Upper lobe of left lung (tissue), 6 donors: ENCODE measurements at regions not wholly inside any gene's neighbourhood (a gene's known extent, or its start where the extent isn't known, plus 50 kb on each side); places are given as distances from the start of the nearest gene placed in this dataset.

Experiments
- ATAC-seq, 2 donors: fragments of 200-7000 bp; cut with Tn5 transposase; one replicate each; pipeline ENCODE4 v1.9.1; 2022; ENCODE audit warnings: mild to moderate bottlenecking in 2 of 2, moderate library complexity in 2 of 2; ENCODE audit not compliant: low FRiP score in 2 of 2
- DNase-seq, 2 donors: peaks; one replicate each; pipeline ENCODE4 v3.0.0-alpha.2; 2019 to 2020
- H3K27ac ChIP-seq, 4 donors: fragments of 200-600 bp; sonication (generic); one replicate each; pipeline ENCODE4 v1.5.1; 2016 to 2019
- H3K27me3 ChIP-seq, 4 donors: fragments of 200-600 bp; sonication (generic); one replicate each; pipeline ENCODE4 v1.5.1; 2017 to 2019
- H3K36me3 ChIP-seq, 4 donors: fragments of 200-600 bp; sonication (generic); one replicate each; pipeline ENCODE4 v1.5.1; 2016 to 2019
- H3K4me1 ChIP-seq, 4 donors: fragments of 200-600 bp; sonication (generic); one replicate each; pipeline ENCODE4 v1.5.1; 2018 to 2019
- H3K4me3 ChIP-seq, 4 donors: fragments of 200-600 bp; sonication (generic); one replicate each; pipeline ENCODE4 v1.5.1; 2017 to 2019; ENCODE audit warnings: mild to moderate bottlenecking in 2 of 4, moderate library complexity in 1 of 4
- H3K9me3 ChIP-seq, 4 donors: fragments of 200-600 bp; sonication (generic); one replicate each; pipeline ENCODE4 v1.5.1; 2018 to 2019
- CTCF ChIP-seq, 6 experiments: fragments of 450-650 bp in 4 of 6; fragments of 200-600 bp in 2 of 6; sonication (generic) in 2 of 6; IDR thresholded peaks; one replicate each; pipeline ENCODE4 v1.5.1; 2016 to 2019; ENCODE audit warnings: antibody characterized with exemption in 6 of 6
- EP300 ChIP-seq, 4 donors: sonication (generic); formaldehyde crosslinking; IDR thresholded peaks; one replicate each; pipeline ENCODE4 v1.5.1; 2017; ENCODE audit warnings: antibody characterized with exemption in 4 of 4, control low read depth in 2 of 4
- POLR2A ChIP-seq, 4 donors: fragments of 450-650 bp; IDR thresholded peaks; one replicate each; pipeline ENCODE4 v1.5.1; 2016 to 2017; ENCODE audit warnings: antibody characterized with exemption in 4 of 4, mild to moderate bottlenecking in 2 of 4
- POLR2AphosphoS5 ChIP-seq, 2 donors: sonication (generic); formaldehyde crosslinking; IDR thresholded peaks; one replicate each; pipeline ENCODE4 v1.5.1; 2017; ENCODE audit warnings: antibody characterized with exemption in 2 of 2
- WGBS, 2 donors: methylation state at CpG; one replicate each; pipeline ENCODE4 v1.1.5; 2017 to 2018; 5-methylcytosine and 5-hydroxymethylcytosine counted together
- donor health status: DM: no; HTN: no; CAD: no; lungs with moderate emphysema.
- donor health status: DM: no; HTN: yes; CAD: no; lungs with severe emphysema.

DNA sequence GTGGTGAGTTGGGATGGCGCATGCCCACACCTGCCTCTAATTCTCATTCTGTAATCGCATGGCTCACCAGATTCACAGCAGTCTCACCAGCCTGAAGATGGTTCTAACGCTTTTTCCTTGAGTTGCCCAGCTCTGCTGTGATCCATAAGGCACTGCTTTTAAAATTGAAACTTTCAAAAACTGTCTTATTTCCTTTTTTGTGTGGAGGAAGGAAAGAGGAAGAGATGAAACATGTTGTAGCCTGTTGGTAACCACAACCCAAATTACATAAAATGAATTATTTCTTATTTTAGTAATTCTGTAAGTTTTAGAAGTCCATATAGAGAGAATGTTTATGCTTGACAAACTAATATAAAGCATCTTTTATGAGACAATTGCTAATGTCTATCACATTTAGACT is 165.4 kb downstream of the RBM43 start:
- DNase-seq: no peak
- no peaks in the 10 kb centered on the region for H3K4me1 ChIP-seq
- no peak overlapping the region for H3K4me3 ChIP-seq

DNA sequence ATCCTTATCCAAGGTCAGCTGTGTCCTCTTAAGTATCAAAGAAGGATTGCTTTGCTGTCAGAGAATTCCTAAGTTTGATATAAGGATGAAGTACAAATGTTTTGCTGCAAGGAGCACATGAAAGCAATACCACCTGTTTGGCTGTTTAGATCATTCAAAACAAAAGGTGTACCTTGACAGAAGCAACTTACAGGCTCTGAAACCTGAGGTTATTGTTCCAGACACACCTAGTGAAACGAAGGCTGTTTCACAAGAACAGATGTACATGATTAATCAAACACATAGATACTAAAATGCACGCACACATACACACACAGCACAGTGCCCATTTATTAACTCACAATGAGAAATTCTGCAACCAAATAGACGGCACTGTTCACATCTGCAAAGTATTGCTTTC is 166.2 kb downstream of the RBM43 start:
- Histone ChIP-seq H3K4me3 (no peak overlapping the region), H3K4me1 (no peaks in the 10 kb centered on the region), H3K27ac (no peak overlapping the region), H3K27me3 (no peaks in the 10 kb centered on the region), H3K36me3 (no peaks in the 10 kb centered on the region), H3K9me3 (no peaks in the 10 kb centered on the region)
- DNase-seq (no peak), ATAC-seq (no peak)
- TF ChIP-seq CTCF (IDR thresholded peaks at IDR 0.05): no peak
- no peak for TF ChIP-seq POLR2A (IDR thresholded peaks at IDR 0.05)
- no peak for TF ChIP-seq EP300 (IDR thresholded peaks at IDR 0.05)
- WGBS, 2 donors: 85% methylated on average over 3 of the region's 3 CpGs

More for the DNA sequence above, 165.4 kb downstream of the RBM43 start:
- WGBS, 2 donors: 76 to 81% methylated on average over 3 of the region's 3 CpGs
- Histone ChIP-seq H3K36me3 (no peaks in the 10 kb centered on the region), H3K27me3 (no peaks in the 10 kb centered on the region), H3K9me3 (no peaks in the 10 kb centered on the region), H3K27ac (no peak overlapping the region)
- TF ChIP-seq POLR2AphosphoS5 (IDR thresholded peaks at IDR 0.05) (no peak), EP300 (IDR thresholded peaks at IDR 0.05) (no peak), POLR2A (IDR thresholded peaks at IDR 0.05) (no peak), CTCF (IDR thresholded peaks at IDR 0.05) (no peak)
- ATAC-seq: no peak

DNA sequence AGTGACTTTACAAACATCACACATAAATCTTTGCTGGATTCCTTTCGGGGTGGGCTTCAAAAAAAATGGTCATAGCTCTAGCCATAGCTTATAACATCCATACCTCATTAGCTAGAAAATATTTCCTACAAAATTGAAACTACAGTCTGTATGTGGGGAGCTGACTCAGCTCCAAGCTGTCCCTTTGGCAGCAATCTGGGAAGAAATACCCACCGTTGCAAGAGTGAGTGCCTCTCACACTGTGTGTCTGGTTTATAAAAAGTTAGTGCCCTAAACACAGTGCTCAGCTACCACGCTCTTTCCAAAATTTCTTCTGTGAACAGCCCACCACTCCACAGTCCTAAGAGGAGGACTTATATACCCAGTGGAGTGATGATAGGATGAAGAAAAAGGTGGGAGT is 170.1 kb downstream of the RBM43 start:
- Histone ChIP-seq H3K27ac (no peak overlapping the region), H3K4me1 (no peaks in the 10 kb centered on the region), H3K27me3 (no peaks in the 10 kb centered on the region), H3K4me3 (no peak overlapping the region), H3K36me3 (no peaks in the 10 kb centered on the region), H3K9me3 (no peaks in the 10 kb centered on the region)
- ATAC-seq (no peak), DNase-seq (no peak)
- 73 to 82% methylated on average over 3 of the region's 3 CpGs for WGBS, 2 donors
- TF ChIP-seq CTCF (IDR thresholded peaks at IDR 0.05): no peak
- no peak for TF ChIP-seq POLR2AphosphoS5 (IDR thresholded peaks at IDR 0.05)
- TF ChIP-seq POLR2A (IDR thresholded peaks at IDR 0.05): no peak

- WGBS, 2 donors: 84 to 92% methylated on average over 3 of the region's 3 CpGs
- no peak overlapping the region for H3K27ac ChIP-seq
- DNase-seq (no peak), ATAC-seq (no peak)
- H3K9me3 ChIP-seq: no peaks in the 10 kb centered on the region
- no peaks in the 10 kb centered on the region for H3K27me3 ChIP-seq
- H3K36me3 ChIP-seq: no peaks in the 10 kb centered on the region
- no peak overlapping the region for H3K4me3 ChIP-seq
- TF ChIP-seq EP300 (IDR thresholded peaks at IDR 0.05): no peak
- no peak for TF ChIP-seq CTCF (IDR thresholded peaks at IDR 0.05)
- no peak for TF ChIP-seq POLR2A (IDR thresholded peaks at IDR 0.05)
- no peak for TF ChIP-seq POLR2AphosphoS5 (IDR thresholded peaks at IDR 0.05)
- H3K4me1 ChIP-seq: no peaks in the 10 kb centered on the region
Observed at GRCh38 chr2:151087377-151087776, 174.3 kb downstream of the RBM43 start.

GRCh38 chr2:151085181-151085611 is 176.5 kb downstream of the RBM43 start:
- Histone ChIP-seq H3K36me3 (no peaks in the 10 kb centered on the region), H3K4me1 (no peaks in the 10 kb centered on the region), H3K27me3 (no peaks in the 10 kb centered on the region), H3K9me3 (no peaks in the 10 kb centered on the region), H3K27ac (no peak overlapping the region), H3K4me3 (no peak overlapping the region)
- no peak for ATAC-seq
- 77 to 88% methylated on average over 1 of the region's 1 CpG for WGBS, 2 donors
- DNase-seq: no peak
- no peak for TF ChIP-seq POLR2AphosphoS5 (IDR thresholded peaks at IDR 0.05)
- TF ChIP-seq EP300 (IDR thresholded peaks at IDR 0.05): no peak
- TF ChIP-seq CTCF (IDR thresholded peaks at IDR 0.05): no peak
- no peak for TF ChIP-seq POLR2A (IDR thresholded peaks at IDR 0.05)
